Neural cell (in vitro differentiated cells): ENCODE measurements at regions not wholly inside any gene's neighbourhood (a gene's known extent, or its start where the extent isn't known, plus 50 kb on each side); places are given as distances from the start of the nearest gene placed in this dataset.

ENCODE experiments used
- EP300 ChIP-seq: fragments of 450-650 bp; conservative IDR thresholded peaks from 2 replicates; pipeline ENCODE4 v1.6.1; 2014; ENCODE audit warnings: antibody characterized with exemption, mild to moderate bottlenecking, moderate library complexity; ENCODE audit not compliant: poor library complexity, severe bottlenecking
- EZH2 ChIP-seq: fragments of 200-600, 300-800 bp; shearing (Covaris generic), sonication (generic); IDR thresholded peaks from 2 replicates; pipeline ENCODE4 v1.6.1; 2014; ENCODE audit warnings: antibody characterized with exemption, low read length, borderline replicate concordance, mild to moderate bottlenecking; ENCODE audit not compliant: insufficient read depth, poor library complexity, severe bottlenecking
- MXI1 ChIP-seq: fragments of 450-650 bp; conservative IDR thresholded peaks from 2 replicates; pipeline ENCODE4 v1.6.1; 2014; ENCODE audit warnings: antibody characterized with exemption, mild to moderate bottlenecking; ENCODE audit not compliant: poor library complexity, severe bottlenecking
- POLR2AphosphoS5 ChIP-seq: IDR thresholded peaks from 2 replicates; pipeline ENCODE4 v1.6.1; 2012
- RAD21 ChIP-seq: fragments of 450-650 bp; conservative IDR thresholded peaks from 2 replicates; pipeline ENCODE4 v1.6.1; 2014; ENCODE audit warnings: antibody characterized with exemption, mild to moderate bottlenecking, moderate library complexity
- TF ChIP-seq, protein P1 (sequence below): fragments of 450-650 bp; IDR thresholded peaks from 2 replicates; pipeline ENCODE4 v1.5.1; 2014; ENCODE audit warnings: antibody characterized with exemption, mild to moderate bottlenecking, moderate library complexity; ENCODE audit not compliant: poor library complexity, severe bottlenecking
- TF ChIP-seq, protein P2 (sequence below): IDR thresholded peaks from 2 replicates; pipeline ENCODE4 v1.6.1; 2012; ENCODE audit warnings: borderline replicate concordance

DNA sequence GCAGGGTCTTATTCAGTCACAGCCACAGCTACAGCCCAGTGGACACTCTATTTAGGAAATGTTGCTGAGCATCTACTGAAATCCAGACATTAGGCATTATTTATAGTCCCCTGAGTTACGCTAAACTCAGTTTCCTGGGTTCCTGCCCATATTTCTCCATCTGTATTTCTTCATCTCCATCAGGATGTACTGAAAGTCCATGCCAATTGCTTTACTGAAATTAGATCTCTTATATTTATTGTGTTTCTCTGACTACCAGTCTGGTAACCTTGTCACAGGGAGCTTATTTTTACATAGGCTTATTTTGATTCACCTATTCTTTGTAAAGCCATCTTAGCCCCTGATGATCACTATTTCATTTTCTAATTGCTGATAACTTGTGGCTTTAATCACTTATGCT, 223.9 kb downstream of the TLE3 start:
- TF ChIP-seq POLR2AphosphoS5: no peak
- TF ChIP-seq, protein P1, sequence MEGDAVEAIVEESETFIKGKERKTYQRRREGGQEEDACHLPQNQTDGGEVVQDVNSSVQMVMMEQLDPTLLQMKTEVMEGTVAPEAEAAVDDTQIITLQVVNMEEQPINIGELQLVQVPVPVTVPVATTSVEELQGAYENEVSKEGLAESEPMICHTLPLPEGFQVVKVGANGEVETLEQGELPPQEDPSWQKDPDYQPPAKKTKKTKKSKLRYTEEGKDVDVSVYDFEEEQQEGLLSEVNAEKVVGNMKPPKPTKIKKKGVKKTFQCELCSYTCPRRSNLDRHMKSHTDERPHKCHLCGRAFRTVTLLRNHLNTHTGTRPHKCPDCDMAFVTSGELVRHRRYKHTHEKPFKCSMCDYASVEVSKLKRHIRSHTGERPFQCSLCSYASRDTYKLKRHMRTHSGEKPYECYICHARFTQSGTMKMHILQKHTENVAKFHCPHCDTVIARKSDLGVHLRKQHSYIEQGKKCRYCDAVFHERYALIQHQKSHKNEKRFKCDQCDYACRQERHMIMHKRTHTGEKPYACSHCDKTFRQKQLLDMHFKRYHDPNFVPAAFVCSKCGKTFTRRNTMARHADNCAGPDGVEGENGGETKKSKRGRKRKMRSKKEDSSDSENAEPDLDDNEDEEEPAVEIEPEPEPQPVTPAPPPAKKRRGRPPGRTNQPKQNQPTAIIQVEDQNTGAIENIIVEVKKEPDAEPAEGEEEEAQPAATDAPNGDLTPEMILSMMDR: no peak
- TF ChIP-seq RAD21: no peak
- TF ChIP-seq EZH2: no peak
- TF ChIP-seq, protein P2, sequence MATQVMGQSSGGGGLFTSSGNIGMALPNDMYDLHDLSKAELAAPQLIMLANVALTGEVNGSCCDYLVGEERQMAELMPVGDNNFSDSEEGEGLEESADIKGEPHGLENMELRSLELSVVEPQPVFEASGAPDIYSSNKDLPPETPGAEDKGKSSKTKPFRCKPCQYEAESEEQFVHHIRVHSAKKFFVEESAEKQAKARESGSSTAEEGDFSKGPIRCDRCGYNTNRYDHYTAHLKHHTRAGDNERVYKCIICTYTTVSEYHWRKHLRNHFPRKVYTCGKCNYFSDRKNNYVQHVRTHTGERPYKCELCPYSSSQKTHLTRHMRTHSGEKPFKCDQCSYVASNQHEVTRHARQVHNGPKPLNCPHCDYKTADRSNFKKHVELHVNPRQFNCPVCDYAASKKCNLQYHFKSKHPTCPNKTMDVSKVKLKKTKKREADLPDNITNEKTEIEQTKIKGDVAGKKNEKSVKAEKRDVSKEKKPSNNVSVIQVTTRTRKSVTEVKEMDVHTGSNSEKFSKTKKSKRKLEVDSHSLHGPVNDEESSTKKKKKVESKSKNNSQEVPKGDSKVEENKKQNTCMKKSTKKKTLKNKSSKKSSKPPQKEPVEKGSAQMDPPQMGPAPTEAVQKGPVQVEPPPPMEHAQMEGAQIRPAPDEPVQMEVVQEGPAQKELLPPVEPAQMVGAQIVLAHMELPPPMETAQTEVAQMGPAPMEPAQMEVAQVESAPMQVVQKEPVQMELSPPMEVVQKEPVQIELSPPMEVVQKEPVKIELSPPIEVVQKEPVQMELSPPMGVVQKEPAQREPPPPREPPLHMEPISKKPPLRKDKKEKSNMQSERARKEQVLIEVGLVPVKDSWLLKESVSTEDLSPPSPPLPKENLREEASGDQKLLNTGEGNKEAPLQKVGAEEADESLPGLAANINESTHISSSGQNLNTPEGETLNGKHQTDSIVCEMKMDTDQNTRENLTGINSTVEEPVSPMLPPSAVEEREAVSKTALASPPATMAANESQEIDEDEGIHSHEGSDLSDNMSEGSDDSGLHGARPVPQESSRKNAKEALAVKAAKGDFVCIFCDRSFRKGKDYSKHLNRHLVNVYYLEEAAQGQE: no peak
- no peak for TF ChIP-seq EP300
- TF ChIP-seq MXI1: no peak
